GM12873 (cell line): ENCODE measurements at regions not wholly inside any gene's neighbourhood (a gene's known extent, or its start where the extent isn't known, plus 50 kb on each side); places are given as distances from the start of the nearest gene placed in this dataset.

Source experiments
- CTCF ChIP-seq: IDR thresholded peaks from 2 replicates; pipeline ENCODE4 v1.5.1; 2012; ENCODE audit warnings: low read depth, mild to moderate bottlenecking, moderate library complexity, low read length, control low read depth; ENCODE audit not compliant: insufficient read depth; ENCODE audit errors: missing control alignments

- TF ChIP-seq CTCF, result no peak
Measured at GRCh38 chr2:41806286-41806685, 241.5 kb upstream of the PKDCC start.

- TF ChIP-seq CTCF, result no peak
Measured at GRCh38 chr2:41821167-41821566, 226.7 kb upstream of the PKDCC start.

DNA sequence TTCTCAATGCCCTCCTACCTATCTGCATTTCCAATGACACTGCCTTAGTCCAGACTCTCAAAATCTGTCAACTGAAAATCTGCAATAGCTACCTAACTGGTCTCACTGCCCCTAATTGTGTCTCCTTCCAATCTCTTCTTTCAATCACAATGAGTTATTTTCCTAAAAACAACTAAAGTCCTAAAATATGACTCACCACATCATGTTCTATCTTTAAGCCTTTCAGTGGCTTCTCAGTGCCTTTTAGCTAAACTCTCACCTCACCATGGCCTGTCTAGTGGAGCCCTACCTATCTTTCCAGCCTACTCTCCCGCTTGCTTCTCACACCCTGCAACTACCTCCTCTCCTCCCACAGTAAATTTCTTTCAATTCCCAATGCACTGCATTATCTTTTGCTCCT lies 220.9 kb upstream of the PKDCC start:
- no peak for TF ChIP-seq CTCF

DNA sequence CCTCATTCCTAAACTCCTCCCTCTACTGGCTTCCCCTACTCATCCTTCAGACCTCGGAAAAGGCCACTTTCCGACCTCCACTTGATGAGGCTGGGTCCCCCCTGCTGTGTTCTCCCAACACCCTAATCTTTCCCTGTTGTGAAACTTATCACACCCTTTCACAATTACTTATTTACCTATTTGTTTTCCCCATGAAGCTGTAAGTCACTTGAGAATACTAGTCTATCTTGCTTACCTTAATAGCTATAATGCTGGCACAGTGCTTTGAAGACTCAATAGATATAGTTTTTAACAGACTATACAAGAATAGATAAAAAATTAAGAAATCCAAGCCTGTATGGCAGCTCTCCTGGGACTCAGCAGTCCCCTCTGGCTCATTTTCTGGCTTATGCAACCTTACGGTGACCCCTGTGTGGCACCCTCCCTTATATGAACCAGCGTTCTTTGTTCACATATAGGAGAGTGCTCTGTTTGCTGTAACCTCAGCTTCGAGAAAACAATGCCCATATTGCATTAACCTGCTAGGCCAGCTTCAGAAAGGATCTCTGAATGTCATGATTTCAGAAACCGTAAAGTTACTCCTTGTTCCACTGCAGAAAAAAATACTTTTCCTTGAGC lies 220.4 kb upstream of the PKDCC start:
- TF ChIP-seq CTCF, result no peak

DNA sequence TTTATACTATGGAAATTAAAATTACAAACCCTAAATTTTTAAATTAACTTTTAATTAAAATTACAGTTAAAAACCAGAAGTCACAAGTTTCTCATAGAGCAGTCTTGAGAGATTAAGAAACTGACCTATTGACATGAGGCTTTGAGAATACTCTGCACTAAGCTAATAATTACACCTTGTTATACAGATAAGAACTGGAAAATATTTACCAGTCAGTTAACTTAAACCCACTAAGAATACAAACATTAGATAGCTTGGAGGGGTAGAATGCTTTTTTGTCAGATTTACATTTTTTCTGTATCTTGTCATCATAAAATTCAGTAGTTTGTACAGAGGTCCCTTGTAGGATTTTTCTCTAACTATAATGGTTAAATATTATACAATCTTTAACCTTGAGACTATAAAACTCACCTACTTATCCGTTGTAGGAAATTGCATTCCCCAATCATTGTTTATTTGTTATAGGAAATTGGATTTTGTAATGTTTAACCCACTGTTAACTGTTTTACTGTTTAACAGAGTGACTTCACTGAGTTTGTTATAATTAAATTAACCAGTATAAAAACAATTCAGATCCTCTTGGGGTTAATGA lies 219.7 kb upstream of the PKDCC start:
- no peak for TF ChIP-seq CTCF

- no peak for TF ChIP-seq CTCF
Measured at GRCh38 chr2:41829052-41829451, 218.8 kb upstream of the PKDCC start.

DNA sequence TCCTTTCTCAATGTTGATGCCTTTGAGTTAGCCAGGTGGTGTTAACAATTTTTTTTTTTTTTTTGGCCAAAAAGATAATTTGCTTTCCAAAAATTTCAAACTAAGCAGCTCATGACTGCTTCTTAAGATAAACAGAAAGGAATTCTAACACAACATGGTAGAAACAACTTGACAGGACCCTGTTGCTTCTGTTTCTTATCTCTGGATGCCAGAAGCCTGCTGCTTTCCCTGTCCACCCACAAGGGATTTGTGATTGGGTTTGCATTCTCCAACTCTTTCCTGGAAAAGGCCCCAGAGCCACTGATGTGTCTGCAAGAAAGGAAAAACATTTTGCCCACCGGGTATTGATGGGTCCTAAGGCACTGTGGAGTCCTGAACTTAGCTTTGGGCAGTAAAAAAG lies 217.2 kb upstream of the PKDCC start:
- no peak for TF ChIP-seq CTCF

GRCh38 chr2:41832218-41832617 lies 215.6 kb upstream of the PKDCC start:
- no peak for TF ChIP-seq CTCF
